ENCODE measurements at regions not wholly inside any gene's neighbourhood (a gene's known extent, or its start where the extent isn't known, plus 50 kb on each side); places are given as distances from the start of the nearest gene placed in this dataset.

GRCh38 chr7:156089222-156089621 is 277.0 kb upstream of the SHH start:
- no peak for DNase-seq
- Histone ChIP-seq H3K27ac (no peak overlapping the region), H3K4me3 (no peak overlapping the region), H3K4me1 (ENCODE audit: insufficient read depth) (no peaks in the 10 kb centered on the region), H3K9me3 (ENCODE audit: low read depth) (no peaks in the 10 kb centered on the region), H4K20me1 (ENCODE audit: insufficient read depth) (no peaks in the 10 kb centered on the region), H3K27me3 (replicated peaks; ENCODE audit: insufficient read depth) (no peaks in the 10 kb centered on the region), H2AFZ (no peak overlapping the region), H3K79me2 (ENCODE audit: insufficient read depth) (no peaks in the 10 kb centered on the region), H3K4me2 (ENCODE audit: unreplicated experiment) (no peak overlapping the region), H3K36me3 (ENCODE audit: low read depth) (no peaks in the 10 kb centered on the region), H3K9ac (no peak overlapping the region), H3K9me2 (ENCODE audit: insufficient read depth) (no peaks in the 10 kb centered on the region), H3F3A (ENCODE audit: insufficient read depth) (no peaks in the 10 kb centered on the region)
- WGBS, 2 experiments (ENCODE audit: low coverage in 1 of 2, low lambda C conversion rate in 2 of 2, missing lambda C conversion rate in 2 of 2) = 26 to 28% methylated on average over 11 of the region's 11 CpGs
- in situ Hi-C loops (cut with MboI) = no loop called here
- TF ChIP-seq EZH2phosphoT487 (IDR thresholded peaks at IDR 0.05; ENCODE audit: insufficient read depth, low read depth) (no peak), EZH2 (IDR thresholded peaks at IDR 0.05; ENCODE audit: insufficient read depth, poor library complexity, severe bottlenecking) (no peak)

- H4K20me1 ChIP-seq (ENCODE audit: insufficient read depth) = no peaks in the 10 kb centered on the region
- TF ChIP-seq EZH2phosphoT487 (IDR thresholded peaks at IDR 0.05; ENCODE audit: insufficient read depth, low read depth) = no peak
- TF ChIP-seq EZH2 (IDR thresholded peaks at IDR 0.05; ENCODE audit: insufficient read depth, poor library complexity, severe bottlenecking) = no peak
- H2AFZ ChIP-seq = no peak overlapping the region
- H3F3A ChIP-seq (ENCODE audit: insufficient read depth) = no peaks in the 10 kb centered on the region
- DNase-seq = no peak
- H3K79me2 ChIP-seq (ENCODE audit: insufficient read depth) = no peaks in the 10 kb centered on the region
- H3K9me2 ChIP-seq (ENCODE audit: insufficient read depth) = no peaks in the 10 kb centered on the region
- no peaks in the 10 kb centered on the region for H3K36me3 ChIP-seq (ENCODE audit: low read depth)
- no peaks in the 10 kb centered on the region for H3K9me3 ChIP-seq (ENCODE audit: low read depth)
- no peak overlapping the region for H3K4me3 ChIP-seq
- H3K27ac ChIP-seq = no peak overlapping the region
- H3K4me1 ChIP-seq (ENCODE audit: insufficient read depth) = no peaks in the 10 kb centered on the region
- H3K4me2 ChIP-seq (ENCODE audit: unreplicated experiment) = no peak overlapping the region
- in situ Hi-C loops (cut with MboI) = no loop called here
- H3K9ac ChIP-seq = no peak overlapping the region
- WGBS, 2 experiments (ENCODE audit: low coverage in 1 of 2, low lambda C conversion rate in 2 of 2, missing lambda C conversion rate in 2 of 2) = 8 to 18% methylated on average over 1 of the region's 1 CpG
- H3K27me3 ChIP-seq (replicated peaks; ENCODE audit: insufficient read depth) = no peaks in the 10 kb centered on the region
Measured at GRCh38 chr7:156088115-156088514, 275.9 kb upstream of the SHH start.

GRCh38 chr7:156082048-156083040 is 270.1 kb upstream of the SHH start:
- H3K4me2 ChIP-seq (ENCODE audit: unreplicated experiment) = no peak overlapping the region
- H3K9ac ChIP-seq = no peak overlapping the region
- H2AFZ ChIP-seq = no peak overlapping the region
- no peak for TF ChIP-seq EZH2 (IDR thresholded peaks at IDR 0.05; ENCODE audit: insufficient read depth, poor library complexity, severe bottlenecking)
- no peak for TF ChIP-seq EZH2phosphoT487 (IDR thresholded peaks at IDR 0.05; ENCODE audit: insufficient read depth, low read depth)
- H3K9me2 ChIP-seq (ENCODE audit: insufficient read depth) = no peaks in the 10 kb centered on the region
- 15 to 18% methylated on average over 18 to 21 of the region's 21 CpGs for WGBS, 2 experiments (ENCODE audit: low coverage in 1 of 2, low lambda C conversion rate in 2 of 2, missing lambda C conversion rate in 2 of 2)
- no peaks in the 10 kb centered on the region for H4K20me1 ChIP-seq (ENCODE audit: insufficient read depth)
- in situ Hi-C loops (cut with MboI) = no loop called here
- H3K27me3 ChIP-seq (replicated peaks; ENCODE audit: insufficient read depth) = no peaks in the 10 kb centered on the region
- no peaks in the 10 kb centered on the region for H3K9me3 ChIP-seq (ENCODE audit: low read depth)
- DNase-seq = no peak
- no peaks in the 10 kb centered on the region for H3K79me2 ChIP-seq (ENCODE audit: insufficient read depth)
- no peak overlapping the region for H3K27ac ChIP-seq
- no peaks in the 10 kb centered on the region for H3K4me1 ChIP-seq (ENCODE audit: insufficient read depth)
- no peaks in the 10 kb centered on the region for H3F3A ChIP-seq (ENCODE audit: insufficient read depth)
- no peaks in the 10 kb centered on the region for H3K36me3 ChIP-seq (ENCODE audit: low read depth)
- no peak overlapping the region for H3K4me3 ChIP-seq

- Histone ChIP-seq H3K27me3 (replicated peaks; ENCODE audit: insufficient read depth) (no peaks in the 10 kb centered on the region), H3K9me2 (ENCODE audit: insufficient read depth) (no peaks in the 10 kb centered on the region), H3K4me1 (ENCODE audit: insufficient read depth) (no peaks in the 10 kb centered on the region), H3F3A (ENCODE audit: insufficient read depth) (no peaks in the 10 kb centered on the region), H4K20me1 (ENCODE audit: insufficient read depth) (no peaks in the 10 kb centered on the region), H2AFZ (no peak overlapping the region), H3K4me3 (no peak overlapping the region), H3K79me2 (ENCODE audit: insufficient read depth) (no peaks in the 10 kb centered on the region), H3K27ac (no peak overlapping the region), H3K36me3 (ENCODE audit: low read depth) (no peaks in the 10 kb centered on the region), H3K9me3 (ENCODE audit: low read depth) (no peaks in the 10 kb centered on the region), H3K4me2 (ENCODE audit: unreplicated experiment) (no peak overlapping the region), H3K9ac (no peak overlapping the region)
- no peak for DNase-seq
- WGBS, 2 experiments (ENCODE audit: low coverage in 1 of 2, low lambda C conversion rate in 2 of 2, missing lambda C conversion rate in 2 of 2) = 5 to 7% methylated on average over 3 of the region's 3 CpGs
- TF ChIP-seq EZH2phosphoT487 (IDR thresholded peaks at IDR 0.05; ENCODE audit: insufficient read depth, low read depth) (no peak), EZH2 (IDR thresholded peaks at IDR 0.05; ENCODE audit: insufficient read depth, poor library complexity, severe bottlenecking) (no peak)
- in situ Hi-C loops (cut with MboI) = no loop called here
Measured at GRCh38 chr7:156080596-156080995, 268.3 kb upstream of the SHH start.

Data from GM23248 (cell line).